ENCODE measurements at regions not wholly inside any gene's neighbourhood (a gene's known extent, or its start where the extent isn't known, plus 50 kb on each side); places are given as distances from the start of the nearest gene placed in this dataset.

DNA sequence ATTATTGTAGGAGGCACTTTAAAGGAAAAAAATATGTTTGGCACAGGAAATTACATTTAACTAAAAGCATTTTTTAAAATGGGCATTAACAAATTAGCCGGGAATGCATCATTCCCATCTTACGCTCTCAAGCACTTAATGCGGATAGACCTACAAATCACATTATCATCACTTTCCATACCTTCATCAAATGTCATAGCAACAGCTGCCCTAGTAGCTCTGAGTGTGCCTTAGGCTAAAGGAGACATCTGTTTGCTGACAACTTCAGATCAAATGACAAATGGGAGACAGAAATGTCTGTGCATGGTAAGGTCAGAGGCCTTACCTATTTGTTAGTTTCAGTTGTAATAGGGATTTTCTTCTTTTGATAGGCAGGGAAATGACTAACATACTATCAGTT, 773.2 kb upstream of the SLC10A2 start:
- in situ Hi-C loops (cut with MboI; ENCODE audit: low sequenced_read_pairs, unreplicated experiment), result no loop called here
- TF ChIP-seq, protein P1, sequence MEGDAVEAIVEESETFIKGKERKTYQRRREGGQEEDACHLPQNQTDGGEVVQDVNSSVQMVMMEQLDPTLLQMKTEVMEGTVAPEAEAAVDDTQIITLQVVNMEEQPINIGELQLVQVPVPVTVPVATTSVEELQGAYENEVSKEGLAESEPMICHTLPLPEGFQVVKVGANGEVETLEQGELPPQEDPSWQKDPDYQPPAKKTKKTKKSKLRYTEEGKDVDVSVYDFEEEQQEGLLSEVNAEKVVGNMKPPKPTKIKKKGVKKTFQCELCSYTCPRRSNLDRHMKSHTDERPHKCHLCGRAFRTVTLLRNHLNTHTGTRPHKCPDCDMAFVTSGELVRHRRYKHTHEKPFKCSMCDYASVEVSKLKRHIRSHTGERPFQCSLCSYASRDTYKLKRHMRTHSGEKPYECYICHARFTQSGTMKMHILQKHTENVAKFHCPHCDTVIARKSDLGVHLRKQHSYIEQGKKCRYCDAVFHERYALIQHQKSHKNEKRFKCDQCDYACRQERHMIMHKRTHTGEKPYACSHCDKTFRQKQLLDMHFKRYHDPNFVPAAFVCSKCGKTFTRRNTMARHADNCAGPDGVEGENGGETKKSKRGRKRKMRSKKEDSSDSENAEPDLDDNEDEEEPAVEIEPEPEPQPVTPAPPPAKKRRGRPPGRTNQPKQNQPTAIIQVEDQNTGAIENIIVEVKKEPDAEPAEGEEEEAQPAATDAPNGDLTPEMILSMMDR (IDR thresholded peaks at IDR 0.05; ENCODE audit: borderline replicate concordance, control extremely low read depth, extremely low read depth, insufficient read depth, missing control alignments), result no peak
- no peak for DNase-seq (ENCODE audit: low spot score)

DNA sequence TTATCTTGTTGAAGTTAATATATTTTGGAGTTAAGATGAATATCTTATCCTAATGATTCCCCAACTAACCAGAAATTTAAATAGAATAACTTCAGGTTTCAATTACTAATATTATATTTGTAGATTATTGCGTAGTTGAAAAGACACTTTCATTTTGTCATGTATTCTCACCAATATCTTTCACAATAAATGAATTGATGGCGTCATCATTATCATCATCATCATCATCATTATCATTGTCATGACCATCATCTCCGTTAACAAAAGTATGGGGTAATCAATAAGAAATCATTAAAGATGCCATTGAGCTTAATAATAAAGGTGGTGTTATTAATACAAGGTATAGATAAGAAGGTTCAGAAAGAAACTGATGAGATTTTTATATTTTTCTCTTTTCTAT, 768.8 kb upstream of the SLC10A2 start:
- TF ChIP-seq, protein P1 (IDR thresholded peaks at IDR 0.05; ENCODE audit: borderline replicate concordance, control extremely low read depth, extremely low read depth, insufficient read depth, missing control alignments), result no peak
- in situ Hi-C loops (cut with MboI; ENCODE audit: low sequenced_read_pairs, unreplicated experiment), result no loop called here
- DNase-seq (ENCODE audit: low spot score), result no peak

DNA sequence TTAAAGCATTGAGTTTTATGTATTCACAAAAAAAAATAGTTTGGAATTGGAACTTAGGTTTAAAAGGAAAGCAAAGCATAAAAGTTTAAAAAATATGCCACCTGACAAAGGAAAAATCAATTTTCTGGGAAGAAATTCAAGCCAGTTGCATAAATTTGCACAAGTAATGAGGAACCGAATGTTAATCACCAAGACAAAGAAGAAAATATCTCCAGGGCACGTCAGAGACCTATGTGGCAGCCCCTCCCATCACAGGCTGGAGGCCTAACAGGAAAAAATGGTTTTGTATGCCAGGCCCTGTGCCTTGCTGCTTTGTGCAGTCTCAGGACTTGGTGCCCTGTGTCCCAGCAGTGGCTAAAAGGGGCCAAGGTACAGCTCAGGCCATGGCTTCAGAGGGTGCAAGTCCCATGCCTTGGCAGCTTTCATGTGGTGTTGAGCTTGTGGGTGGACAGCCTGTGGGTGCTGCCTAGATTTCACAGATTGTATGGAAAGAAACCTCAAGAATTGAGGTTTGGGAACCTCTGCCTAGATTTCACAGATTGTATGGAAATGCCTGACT, 767.2 kb upstream of the SLC10A2 start:
- TF ChIP-seq, protein P1 (IDR thresholded peaks at IDR 0.05; ENCODE audit: borderline replicate concordance, control extremely low read depth, extremely low read depth, insufficient read depth, missing control alignments), result no peak
- in situ Hi-C loops (cut with MboI; ENCODE audit: low sequenced_read_pairs, unreplicated experiment), result no loop called here

DNA sequence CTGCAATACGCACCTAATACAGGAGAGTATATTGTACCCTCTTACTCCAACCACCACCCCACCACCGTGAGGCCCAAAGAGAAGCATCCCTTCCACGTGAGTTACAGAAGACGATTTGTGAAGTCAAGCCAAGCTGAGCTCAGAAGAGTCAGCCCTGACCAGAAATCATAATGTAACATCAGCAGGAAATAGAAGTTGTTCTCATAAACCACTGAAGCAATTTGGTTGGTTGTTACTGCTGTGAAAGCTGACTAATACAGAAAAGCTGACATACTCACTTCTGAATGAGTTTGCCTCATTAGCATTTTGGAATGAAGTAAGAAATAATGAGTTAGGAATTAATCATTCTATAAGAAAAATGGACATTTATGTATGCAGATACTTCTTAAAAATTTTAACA, 749.4 kb upstream of the SLC10A2 start:
- TF ChIP-seq, protein P1 (IDR thresholded peaks at IDR 0.05; ENCODE audit: borderline replicate concordance, control extremely low read depth, extremely low read depth, insufficient read depth, missing control alignments), result no peak
- in situ Hi-C loops (cut with MboI; ENCODE audit: low sequenced_read_pairs, unreplicated experiment), result no loop called here
- no peak for DNase-seq (ENCODE audit: low spot score)

More for the DNA sequence above, 767.2 kb upstream of the SLC10A2 start:
- no peak for DNase-seq (ENCODE audit: low spot score)

DNA sequence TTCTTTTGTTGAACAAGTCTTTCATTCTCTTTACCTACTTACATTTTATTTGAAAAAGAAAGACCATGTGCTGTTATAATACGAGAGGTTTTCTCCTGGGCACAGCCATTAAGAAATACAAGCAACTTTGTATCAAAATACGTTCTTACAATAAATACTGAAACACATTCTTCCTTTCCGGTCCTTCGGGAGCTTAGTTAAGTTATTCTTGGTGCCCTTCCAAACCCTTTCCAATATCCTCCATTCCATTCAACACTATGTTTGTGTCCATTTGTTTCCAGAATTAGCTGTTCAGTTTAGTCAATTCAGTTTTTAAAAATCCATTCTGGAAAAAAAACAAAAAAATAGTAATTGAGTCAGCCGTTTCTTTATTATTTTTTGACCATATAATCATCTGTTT, 746.8 kb upstream of the SLC10A2 start:
- TF ChIP-seq, protein P1 (IDR thresholded peaks at IDR 0.05; ENCODE audit: borderline replicate concordance, control extremely low read depth, extremely low read depth, insufficient read depth, missing control alignments), result no peak

DNA sequence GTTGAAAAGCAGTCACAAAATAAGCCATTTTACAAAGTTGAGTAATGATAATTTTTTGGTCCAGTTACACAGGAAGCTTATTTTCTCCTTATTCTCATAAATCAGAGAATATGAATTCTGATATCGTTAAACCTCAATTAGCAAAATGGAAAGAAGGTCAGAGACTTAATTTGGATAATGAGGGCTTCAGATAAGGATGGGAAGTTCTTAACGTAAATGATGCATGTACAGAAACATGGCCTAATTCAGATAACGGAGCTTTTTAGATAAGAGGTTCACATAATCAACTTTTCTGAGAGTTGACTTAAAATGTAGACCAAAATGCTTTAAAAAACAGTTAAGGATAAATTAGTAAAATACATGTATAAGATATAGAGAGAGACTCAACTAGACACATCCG, 746.3 kb upstream of the SLC10A2 start:
- TF ChIP-seq, protein P1 (IDR thresholded peaks at IDR 0.05; ENCODE audit: borderline replicate concordance, control extremely low read depth, extremely low read depth, insufficient read depth, missing control alignments), result no peak
- in situ Hi-C loops (cut with MboI; ENCODE audit: low sequenced_read_pairs, unreplicated experiment), result no loop called here
- no peak for DNase-seq (ENCODE audit: low spot score)

More for the DNA sequence above, 746.8 kb upstream of the SLC10A2 start:
- in situ Hi-C loops (cut with MboI; ENCODE audit: low sequenced_read_pairs, unreplicated experiment), result no loop called here
- DNase-seq (ENCODE audit: low spot score), result no peak

All from GM13976 (cell line).